Stimulated activated CD4-positive, alpha-beta T cell treated with anti-CD3 and anti-CD28 coated beads, TNF-alpha, amount 100 ng/mL, for 4 hours (primary cell): ENCODE measurements at regions not wholly inside any gene's neighbourhood (a gene's known extent, or its start where the extent isn't known, plus 50 kb on each side); places are given as distances from the start of the nearest gene placed in this dataset.
"Not testable (repeated sequence)": the region's sequence is repeated elsewhere in the genome, so short reads cannot be mapped to it uniquely, and the experiment has no call there.

Experiments
- DNase-seq, 3 experiments: peaks; one replicate each; pipeline ENCODE4 v3.0.0-alpha.2; 2020; ENCODE audit warnings: low read depth in 3 of 3

DNA sequence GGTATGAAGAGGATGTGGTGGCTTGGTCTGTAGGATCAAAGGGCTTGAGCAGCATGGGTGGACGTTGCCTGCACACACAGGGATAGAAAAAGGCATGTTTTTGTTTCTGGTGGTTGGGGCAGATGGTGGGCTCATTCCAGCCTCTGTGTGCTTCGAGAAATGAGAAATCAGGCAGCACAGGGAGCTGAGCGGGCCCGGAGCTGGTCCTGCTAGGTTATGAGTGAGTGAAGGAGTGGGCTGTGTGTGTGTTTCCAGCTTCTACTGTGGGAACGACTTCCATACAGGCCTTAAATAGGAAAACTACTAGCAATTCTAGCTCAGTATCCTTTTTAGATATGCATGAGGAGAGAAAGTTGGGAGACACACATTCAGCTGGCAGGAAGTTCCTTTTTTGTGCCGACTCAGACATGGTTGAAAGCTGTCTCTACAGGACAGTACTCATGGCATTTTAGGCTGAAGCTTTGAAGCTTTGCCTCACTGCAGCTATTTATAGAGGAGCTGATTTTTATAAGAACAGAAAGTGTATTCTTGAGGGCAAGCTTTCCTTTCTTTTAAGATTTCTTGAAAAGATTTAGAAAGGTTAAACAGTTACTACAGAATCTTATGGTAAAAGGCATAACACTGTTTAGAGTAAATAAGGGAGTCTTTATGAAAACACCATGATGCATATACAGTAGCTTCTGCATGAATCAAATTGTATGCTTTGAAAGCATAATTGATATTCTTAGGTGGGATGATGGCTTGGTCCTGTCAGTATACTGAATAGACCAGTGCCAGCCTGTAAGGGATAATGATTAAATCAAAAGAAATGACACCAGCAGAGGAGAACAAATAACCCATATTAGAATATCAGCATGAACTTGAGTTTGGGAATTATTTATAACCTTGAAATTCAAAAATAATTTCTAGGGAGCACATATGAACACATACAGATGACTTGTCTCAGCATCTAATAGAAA, 104.0 kb upstream of the MAN1A1 start:
- no peak for DNase-seq

DNA sequence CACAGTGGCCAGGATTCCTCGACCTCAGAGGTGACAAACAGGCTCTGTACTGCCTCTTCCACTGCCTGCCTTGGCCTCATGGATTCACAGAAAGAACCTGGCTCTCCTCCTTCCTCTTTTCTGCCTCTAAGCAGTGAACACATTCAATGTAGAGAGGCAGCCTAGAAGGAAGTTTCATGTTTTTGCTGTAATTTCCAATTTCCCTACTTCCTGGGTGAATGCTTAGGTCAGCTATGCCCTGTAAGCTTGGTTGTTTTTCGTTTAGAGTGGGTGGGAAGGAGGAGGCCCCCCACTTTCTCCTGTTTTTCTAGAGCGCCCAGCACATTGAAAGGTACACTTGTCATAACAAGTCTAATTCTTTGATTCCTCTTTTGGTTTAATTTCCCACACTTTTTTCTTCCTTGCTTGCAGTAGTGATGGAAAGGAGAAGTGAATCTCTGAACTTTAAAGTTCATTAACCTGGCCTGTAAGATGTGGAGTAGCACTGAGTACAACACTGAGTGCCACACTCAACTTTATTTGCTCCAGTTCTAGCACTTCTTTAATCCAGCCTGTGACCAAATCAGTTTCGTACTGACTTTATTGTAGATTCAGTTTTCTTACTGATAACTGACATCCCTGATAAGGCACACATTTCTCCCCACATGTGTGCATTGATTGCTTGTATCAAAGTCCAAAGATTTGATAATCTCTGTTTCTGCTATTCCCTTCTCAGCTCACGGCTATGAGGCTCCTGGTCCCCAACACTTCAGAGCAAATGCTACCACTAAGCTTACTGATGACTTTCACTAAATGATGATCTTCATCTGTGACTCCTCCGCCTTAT, 100.0 kb upstream of the MAN1A1 start:
- DNase-seq: no peak

DNA sequence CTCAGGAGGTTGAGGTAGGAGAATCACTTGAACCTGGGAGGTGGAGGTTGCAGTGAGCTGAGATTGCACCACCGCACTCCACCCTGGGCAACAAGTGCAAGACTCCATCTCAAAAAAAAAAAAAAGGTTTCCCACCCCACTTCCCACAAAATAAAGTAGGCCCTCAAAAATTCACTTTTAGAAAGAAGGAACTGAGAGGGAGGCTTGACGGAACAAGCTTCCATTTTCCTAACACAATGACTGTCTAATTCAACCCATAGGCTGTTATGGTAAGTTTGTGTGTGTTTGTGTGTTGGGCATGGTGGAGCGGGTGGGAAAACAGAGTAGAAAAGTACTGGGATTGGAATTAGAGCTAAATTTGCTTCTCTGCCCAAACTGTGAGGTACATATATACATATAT, 98.4 kb upstream of the MAN1A1 start:
- DNase-seq: no peak

DNA sequence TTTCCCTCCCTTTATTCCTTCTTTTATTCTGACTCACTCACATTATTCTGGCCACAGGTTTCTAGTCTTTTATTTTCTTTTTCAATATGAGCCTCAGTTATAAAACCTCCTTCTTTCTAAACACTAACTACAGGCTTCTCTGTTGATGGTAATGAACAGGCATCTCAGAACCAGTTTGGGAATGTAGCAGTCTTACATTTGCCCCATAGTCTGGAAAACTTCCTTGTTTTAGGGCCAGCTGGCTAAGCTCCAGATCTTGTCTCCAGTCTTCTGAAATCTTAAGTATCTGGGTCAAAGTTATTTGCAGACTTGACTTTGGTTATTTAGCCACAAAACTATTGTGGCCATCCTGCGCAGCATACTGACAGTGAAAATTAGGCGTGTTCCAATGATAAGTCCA, 97.0 kb upstream of the MAN1A1 start:
- no peak for DNase-seq

DNA sequence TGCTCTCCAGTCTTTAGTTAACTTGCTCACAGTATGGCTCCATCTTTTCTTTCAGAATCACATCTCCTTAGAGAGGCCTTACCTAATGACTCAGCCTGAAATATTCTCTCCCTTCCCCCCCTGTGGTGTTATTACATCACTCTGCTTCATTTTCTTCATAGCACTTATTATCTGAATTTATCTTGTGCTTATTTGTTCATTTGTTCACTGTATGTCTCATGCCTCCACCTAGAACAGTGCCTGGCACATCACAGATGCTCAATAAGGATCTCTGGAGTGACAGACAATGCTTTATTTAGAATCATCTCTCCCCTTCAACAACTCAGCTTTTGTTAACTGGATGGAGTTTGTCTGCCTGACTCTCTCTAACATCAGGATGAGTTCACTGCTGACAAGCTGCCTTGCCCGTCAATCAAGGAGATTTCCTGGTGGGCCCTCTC, 96.6 kb upstream of the MAN1A1 start:
- no peak for DNase-seq

DNA sequence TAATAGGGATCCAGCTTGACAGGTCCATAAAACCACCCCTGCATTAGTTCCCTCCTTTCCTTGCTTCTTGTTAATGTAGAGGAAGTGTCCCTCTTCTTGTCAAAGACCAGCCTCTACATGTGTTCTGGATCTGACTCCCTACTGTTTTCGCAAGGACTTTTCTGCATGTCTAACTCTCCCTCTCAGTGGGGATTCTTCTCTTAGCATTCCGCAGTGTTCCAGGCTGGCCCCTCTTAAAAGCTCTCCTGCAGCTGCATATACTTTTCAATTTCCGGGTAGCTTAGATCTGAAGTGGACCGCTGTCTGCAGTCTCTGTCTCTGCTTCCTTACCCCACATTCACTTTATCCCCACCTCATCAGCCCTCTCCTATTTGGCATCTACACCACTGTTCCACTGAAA, 96.1 kb upstream of the MAN1A1 start:
- no peak for DNase-seq

DNA sequence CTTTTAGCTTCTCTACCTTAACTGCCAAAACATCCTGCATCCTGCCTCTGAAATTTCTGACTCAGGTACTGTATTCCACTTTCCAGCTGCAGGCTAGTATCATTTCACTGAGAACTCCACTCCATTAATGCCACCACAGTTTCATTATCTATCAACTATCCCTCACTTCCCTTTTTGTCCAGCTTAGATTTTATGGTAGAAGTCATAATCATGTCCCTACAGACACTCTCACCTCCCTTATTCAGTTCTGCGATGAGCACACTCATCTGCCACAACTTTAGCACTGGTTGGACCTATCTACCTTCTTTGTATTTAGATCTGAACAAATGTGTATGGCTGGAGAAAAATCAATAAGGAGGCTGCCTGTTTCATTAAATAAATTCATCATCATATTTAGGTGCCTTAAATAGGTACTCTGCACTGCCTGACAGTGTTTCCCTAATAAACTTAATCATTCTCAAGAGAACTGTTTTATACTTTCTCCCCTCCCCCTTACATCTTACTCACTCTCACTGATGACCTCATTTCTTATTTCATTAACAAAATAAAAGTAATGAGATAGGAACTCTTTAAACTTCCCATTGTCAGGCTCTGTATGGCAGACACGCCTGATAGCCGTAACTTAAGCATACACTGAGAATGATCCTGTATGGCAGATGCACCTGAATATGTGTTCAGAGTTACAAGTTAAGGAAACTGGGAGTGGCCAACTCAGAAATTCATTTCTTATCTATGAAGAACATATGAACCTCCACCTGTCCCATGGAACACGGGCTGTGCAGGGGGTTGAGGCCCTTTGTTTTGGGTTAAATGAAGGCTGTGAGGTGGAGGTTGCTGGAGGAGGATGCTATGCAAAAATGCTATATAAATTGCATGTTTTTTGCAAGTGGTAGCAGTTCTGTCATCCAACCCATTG, 95.3 kb upstream of the MAN1A1 start:
- no peak for DNase-seq

DNA sequence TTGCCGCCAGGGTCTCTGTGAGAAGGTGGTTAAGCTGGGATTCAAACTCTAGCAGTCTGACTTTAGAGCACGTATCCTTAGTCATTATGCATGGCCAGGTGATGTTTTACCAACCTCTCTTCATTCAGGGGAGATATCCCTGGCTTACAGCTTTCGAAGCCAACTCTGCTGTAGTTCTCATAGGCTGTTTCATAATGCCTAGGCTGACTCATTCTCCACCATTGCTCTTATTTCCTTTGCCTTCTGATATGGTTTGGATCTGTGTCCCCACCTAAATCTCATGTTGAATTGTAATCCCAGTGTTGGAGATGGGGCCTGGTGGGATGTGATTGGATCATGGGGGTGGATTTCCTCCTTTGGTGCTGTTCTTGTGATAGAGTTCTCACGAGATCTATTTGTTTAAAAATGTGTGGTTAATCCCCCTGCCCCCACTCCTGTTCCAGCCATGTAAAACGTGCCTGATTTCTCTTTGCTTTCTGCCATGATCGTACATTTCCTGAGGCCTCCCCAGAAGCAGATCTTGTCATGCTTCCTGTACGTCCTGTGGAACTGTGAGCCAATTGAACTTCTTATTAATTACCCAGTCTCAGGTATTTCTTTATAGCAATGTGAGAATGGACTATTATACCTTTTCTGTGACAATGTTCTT, 94.6 kb upstream of the MAN1A1 start:
- DNase-seq: no peak

DNA sequence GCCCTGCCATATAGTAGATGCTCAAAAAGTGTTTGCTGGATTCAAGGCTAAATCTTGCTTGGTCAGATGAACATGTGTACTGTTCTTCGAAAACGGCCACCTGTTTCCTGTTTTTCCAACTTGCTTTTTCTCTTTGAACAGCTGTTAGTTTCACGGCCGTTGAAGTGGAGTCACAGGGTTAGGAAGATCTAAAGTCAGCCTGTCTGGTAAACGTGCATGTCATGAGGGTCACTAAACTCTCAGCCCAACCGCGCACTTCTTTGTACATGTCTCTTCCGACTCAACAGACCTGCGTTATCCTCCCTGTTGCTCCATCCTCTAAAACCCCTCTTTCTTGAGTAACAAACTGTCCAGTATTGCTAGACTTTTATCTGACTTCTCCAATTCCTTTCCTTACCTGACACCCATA, 93.2 kb upstream of the MAN1A1 start:
- DNase-seq: no peak

DNA sequence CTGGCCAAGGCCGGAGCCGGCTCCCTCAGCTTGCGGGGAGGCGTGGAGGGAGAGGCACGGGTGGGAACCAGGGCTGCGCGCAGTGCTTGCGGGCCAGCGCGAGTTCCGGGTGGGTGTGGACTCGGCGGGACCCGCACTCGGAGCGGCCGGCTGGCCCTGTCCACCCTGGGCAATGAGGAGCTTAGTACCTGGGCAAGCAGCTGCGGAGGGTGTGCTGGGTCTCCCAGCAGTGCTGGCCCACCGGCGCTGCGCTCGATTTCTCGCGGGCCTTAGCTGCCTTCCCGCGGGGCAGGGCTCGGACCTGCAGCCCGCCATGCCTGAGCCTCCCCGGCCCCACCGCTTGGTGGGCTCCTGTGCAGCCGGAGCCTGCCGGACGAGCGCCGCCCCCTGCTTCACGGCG, 91.4 kb upstream of the MAN1A1 start:
- no peak for DNase-seq

DNA sequence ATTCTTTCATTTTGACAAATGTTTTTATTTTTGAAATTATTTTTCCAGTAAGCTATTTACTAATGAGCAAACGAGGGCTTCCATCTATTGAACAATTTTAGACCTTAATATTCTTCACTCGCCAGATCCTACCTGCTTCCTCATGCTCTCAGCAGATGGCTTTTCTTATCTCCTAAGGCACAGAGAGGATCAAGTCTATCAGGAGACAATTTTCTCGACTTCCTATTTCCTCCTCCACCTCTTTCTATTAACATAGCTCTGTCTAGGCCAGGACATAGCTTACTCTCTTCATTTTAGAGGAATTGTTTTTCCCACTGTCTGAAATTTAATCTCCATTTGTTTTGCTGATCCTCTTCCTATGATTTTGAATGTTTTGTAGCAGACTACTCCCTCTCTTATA, 87.0 kb upstream of the MAN1A1 start:
- no peak for DNase-seq

DNA sequence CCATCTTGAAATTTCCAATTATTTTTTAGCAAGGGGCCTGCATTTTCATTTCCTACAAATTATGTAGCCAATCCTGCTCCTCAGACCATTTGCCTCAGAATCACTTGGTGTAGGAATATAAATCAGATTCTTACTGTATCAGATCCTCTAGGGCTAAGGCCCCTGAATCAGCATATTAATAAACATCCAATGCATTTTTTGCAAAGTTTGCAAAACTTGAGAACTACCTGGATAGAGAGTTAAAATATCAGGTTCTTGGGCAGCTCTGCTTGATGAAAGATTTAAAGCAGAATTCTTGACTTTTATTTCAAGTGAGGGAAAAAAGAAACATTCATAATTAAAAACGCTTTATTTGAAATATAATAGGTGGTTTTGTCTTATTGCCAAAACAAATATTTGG, 82.2 kb upstream of the MAN1A1 start:
- DNase-seq: no peak

DNA sequence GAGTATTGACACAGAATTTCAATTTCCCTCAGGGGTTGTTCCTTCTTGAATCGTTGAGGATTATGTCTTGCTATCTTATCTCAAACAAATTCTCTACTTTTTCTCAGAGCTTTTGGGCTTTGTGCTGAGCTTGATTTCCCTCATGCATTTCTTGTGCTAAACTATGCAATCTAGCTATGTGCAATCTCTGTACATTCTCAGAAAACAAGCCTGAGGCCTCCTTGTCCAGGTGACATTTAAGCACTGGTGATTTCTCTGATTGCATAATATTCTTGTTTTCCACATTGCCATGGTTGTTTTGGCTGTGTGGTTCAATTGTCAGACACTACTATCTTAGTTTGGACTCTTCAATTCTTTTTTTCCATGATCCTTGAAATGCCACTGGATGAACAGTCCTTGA, 81.2 kb upstream of the MAN1A1 start:
- DNase-seq: no peak

DNA sequence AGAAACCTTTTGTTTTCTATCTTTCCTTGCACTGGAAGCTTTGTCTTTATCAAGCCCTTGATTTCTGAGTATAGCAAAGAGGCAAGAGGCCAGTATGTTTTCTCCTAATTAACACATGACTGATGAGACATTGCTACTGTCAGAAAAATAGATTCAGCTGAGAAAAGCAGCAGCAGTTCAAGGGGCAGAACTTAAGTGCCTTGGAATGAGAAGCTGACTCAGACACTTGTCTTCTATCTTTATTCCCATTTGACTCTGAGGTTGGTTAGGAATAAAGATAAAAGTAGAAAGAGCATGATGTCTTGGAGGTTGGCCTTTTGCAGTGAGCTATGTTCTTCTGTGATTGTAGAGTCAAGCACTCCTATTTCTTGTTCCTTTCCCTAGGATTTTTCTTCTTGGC, 79.1 kb upstream of the MAN1A1 start:
- no peak for DNase-seq

DNA sequence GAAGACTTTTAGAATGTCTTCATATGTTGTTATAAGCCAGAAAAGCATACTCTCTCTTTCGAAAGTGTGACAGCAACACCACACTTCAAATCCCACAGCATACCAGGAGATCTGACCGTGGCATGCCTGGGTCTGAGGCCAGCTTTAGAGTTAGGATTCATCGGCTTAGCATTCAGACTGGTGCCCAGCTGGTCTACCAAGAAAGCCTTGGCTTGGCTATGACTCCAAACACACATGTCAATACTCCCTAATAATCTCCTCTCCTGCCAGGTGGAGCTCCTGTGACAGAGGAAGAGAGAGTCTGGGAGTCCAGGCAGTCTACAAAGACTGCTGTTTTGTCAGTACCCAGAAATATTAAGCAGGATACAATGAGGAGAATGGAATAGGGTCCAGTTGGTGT, 77.1 kb upstream of the MAN1A1 start:
- no peak for DNase-seq

DNA sequence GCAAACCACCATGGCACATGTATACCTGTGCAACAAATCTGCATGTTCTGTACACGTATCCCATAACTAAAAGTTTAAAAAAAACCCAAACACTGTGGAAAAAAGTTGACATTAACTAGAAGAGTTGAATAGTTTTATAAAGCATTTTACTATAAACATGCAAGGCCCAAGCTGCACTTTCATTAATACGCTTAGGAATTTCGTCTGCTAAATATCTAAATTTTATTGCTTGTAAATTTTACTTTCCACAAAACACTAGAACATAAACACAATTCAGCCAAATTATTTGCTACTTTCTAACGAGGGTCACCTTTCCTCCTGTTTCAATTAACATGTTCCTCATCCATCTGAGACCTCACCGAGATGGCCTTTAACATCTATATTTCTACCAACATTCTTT, 74.4 kb upstream of the MAN1A1 start:
- DNase-seq: no peak

DNA sequence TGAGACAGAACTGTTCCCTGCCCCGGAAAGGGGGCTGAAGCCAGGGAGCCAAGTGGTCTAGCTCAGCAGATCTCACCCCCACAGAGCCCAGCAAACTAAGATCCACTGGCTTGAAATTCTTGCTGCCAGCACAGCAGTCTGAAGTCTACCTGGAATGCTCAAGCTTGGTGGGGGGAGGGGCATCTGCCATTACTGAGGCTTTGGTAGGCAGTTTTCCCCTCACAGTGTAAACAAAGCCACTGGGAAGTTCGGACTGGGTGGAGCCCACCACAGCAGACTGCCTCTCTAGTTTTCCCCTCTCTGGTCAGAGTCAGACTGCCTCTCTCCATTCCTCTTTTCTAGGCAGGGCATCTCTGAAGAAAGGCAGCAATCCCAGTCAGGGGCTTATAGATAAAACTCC, 68.5 kb upstream of the MAN1A1 start:
- not testable (repeated sequence) for DNase-seq

DNA sequence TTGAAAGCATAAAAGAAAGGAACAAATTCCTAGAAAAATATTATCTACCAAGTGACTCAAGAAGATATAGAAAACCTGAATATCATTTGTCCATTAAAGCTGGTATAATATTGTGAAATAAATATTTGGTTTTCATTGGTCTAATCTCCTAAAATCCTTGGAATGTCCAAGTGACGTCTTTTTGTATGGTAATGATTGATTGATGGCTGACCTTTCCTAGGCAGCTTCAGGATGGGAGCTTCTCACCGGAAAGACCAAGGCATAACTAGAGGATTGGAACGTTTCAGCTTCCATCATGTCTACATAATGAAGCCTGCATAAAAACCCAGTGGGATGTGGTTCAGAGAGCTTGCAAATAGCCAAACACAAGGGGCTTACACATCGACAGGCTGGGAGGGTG, 57.6 kb upstream of the MAN1A1 start:
- no peak for DNase-seq

DNA sequence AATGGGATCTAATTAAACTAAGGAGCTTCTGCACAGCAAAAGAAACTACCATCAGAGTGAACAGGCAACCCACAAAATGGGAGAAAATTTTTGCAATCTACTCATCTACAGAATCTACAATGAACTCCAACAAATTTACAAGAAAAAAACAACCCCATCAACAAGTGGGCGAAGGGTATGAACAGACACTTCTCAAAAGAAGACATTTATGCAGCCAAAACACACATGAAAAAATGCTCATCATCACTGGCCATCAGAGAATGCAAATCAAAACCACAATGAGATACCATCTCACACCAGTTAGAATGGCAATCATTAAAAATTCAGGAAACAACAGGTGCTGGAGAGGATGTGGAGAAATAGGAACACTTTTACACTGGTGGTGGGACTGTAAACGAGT, 55.6 kb upstream of the MAN1A1 start:
- not testable (repeated sequence) for DNase-seq
